Esophagus squamous epithelium (tissue), 4 donors: ENCODE measurements at regions not wholly inside any gene's neighbourhood (a gene's known extent, or its start where the extent isn't known, plus 50 kb on each side); places are given as distances from the start of the nearest gene placed in this dataset.

Source experiments
- POLR2A ChIP-seq, 4 donors: fragments of 450-650 bp; IDR thresholded peaks; one replicate each; pipeline ENCODE4 v1.6.1; 2017; ENCODE audit warnings: antibody characterized with exemption in 4 of 4, mild to moderate bottlenecking in 4 of 4, moderate library complexity in 3 of 4
- TF ChIP-seq, protein P1 (sequence below), 6 experiments: fragments of 450-650 bp in 4 of 6; fragments of 200-600 bp in 2 of 6; sonication (generic) in 2 of 6; IDR thresholded peaks; one replicate each; pipeline ENCODE4 v1.5.1; 2016 to 2019; ENCODE audit warnings: antibody characterized with exemption in 6 of 6, mild to moderate bottlenecking in 4 of 6, moderate library complexity in 4 of 6

DNA sequence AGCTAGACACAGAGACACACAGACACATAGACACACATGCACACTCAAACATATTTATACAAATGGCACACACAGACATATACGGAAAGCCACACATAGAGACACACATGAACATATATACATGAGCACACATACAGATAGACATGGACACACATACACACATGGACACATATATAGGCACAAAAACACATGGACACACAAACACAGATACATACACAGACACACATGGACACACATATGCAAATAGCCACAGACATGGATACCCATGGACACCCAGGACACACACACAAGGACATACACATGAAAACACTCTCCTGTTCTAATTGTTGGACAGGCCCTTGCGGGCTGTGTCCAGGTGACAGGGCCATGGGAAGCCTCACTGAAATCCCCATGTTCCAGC, 160.1 kb downstream of the IRS1 start:
- TF ChIP-seq, protein P1, sequence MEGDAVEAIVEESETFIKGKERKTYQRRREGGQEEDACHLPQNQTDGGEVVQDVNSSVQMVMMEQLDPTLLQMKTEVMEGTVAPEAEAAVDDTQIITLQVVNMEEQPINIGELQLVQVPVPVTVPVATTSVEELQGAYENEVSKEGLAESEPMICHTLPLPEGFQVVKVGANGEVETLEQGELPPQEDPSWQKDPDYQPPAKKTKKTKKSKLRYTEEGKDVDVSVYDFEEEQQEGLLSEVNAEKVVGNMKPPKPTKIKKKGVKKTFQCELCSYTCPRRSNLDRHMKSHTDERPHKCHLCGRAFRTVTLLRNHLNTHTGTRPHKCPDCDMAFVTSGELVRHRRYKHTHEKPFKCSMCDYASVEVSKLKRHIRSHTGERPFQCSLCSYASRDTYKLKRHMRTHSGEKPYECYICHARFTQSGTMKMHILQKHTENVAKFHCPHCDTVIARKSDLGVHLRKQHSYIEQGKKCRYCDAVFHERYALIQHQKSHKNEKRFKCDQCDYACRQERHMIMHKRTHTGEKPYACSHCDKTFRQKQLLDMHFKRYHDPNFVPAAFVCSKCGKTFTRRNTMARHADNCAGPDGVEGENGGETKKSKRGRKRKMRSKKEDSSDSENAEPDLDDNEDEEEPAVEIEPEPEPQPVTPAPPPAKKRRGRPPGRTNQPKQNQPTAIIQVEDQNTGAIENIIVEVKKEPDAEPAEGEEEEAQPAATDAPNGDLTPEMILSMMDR (IDR thresholded peaks at IDR 0.05), result no peak
- TF ChIP-seq POLR2A (IDR thresholded peaks at IDR 0.05), result no peak
